ENCODE measurements at regions not wholly inside any gene's neighbourhood (a gene's known extent, or its start where the extent isn't known, plus 50 kb on each side); places are given as distances from the start of the nearest gene placed in this dataset.

- Histone ChIP-seq H3K9me3 (ENCODE audit: control insufficient read depth in 2 of 3, insufficient read depth in 1 of 3, low read length in 3 of 3) (no peaks in the 10 kb centered on the region), H3K36me3 (ENCODE audit: control insufficient read depth in 2 of 3, insufficient read depth in 3 of 3, low read length in 3 of 3) (no peaks in the 10 kb centered on the region), H3K4me1 (ENCODE audit: control insufficient read depth in 2 of 3, insufficient read depth in 2 of 3, low read depth in 1 of 3, low read length in 3 of 3) (no peaks in the 10 kb centered on the region), H3K27ac (ENCODE audit: low read depth in 2 of 2, low read length in 2 of 2) (no peak overlapping the region), H3K4me3 (ENCODE audit: low read length in 3 of 3) (no peak overlapping the region), H3K27me3 (ENCODE audit: control insufficient read depth, insufficient read depth, low read length) (no peaks in the 10 kb centered on the region), H3K9ac (ENCODE audit: low read length in 3 of 3) (no peak overlapping the region)
- intact Hi-C loops (cut with DNase I): no loop called here
- DNase-seq (no peak), FAIRE-seq (no peak)
- TF ChIP-seq, protein P1, sequence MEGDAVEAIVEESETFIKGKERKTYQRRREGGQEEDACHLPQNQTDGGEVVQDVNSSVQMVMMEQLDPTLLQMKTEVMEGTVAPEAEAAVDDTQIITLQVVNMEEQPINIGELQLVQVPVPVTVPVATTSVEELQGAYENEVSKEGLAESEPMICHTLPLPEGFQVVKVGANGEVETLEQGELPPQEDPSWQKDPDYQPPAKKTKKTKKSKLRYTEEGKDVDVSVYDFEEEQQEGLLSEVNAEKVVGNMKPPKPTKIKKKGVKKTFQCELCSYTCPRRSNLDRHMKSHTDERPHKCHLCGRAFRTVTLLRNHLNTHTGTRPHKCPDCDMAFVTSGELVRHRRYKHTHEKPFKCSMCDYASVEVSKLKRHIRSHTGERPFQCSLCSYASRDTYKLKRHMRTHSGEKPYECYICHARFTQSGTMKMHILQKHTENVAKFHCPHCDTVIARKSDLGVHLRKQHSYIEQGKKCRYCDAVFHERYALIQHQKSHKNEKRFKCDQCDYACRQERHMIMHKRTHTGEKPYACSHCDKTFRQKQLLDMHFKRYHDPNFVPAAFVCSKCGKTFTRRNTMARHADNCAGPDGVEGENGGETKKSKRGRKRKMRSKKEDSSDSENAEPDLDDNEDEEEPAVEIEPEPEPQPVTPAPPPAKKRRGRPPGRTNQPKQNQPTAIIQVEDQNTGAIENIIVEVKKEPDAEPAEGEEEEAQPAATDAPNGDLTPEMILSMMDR (IDR thresholded peaks at IDR 0.05; ENCODE audit: borderline replicate concordance, extremely low read depth, insufficient read depth): no peak
Observed at GRCh38 chr10:21326594-21327288, 198.7 kb downstream of the SKIDA1 start.

DNA sequence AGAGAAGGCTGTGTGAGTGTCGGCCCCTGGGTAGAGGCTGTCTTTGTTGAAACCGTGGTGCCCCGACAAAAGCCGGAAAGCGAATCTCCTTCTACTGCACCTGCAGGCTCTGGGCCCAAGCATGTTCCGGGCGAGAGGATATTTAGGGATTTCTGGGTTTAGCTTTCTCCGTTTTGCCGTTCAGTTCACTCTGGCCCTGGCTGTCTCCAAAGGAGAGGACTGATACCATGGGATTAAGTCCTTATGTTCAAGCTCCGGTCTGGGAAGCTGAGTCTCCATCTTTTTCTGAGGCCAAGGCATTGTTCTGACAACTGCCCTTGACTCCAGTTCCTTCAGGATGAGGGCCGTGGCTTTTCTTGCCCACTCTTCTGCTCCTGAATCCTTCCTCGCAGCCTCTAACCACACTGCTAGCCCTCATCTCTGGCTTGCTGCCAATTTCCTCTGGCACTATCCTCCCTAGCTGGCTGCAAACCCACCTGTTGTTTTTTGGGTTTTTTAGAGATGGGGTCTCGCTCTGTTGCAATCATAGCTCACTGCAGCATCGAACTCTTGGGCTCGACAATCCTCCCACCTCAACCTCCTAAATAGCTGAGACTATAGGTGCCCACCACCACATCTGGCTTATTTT lies 206.8 kb downstream of the SKIDA1 start:
- intact Hi-C loops (cut with DNase I): no loop called here
- Histone ChIP-seq H3K9ac (ENCODE audit: low read length in 3 of 3) (no peak overlapping the region), H3K9me3 (ENCODE audit: control insufficient read depth in 2 of 3, insufficient read depth in 1 of 3, low read length in 3 of 3) (no peaks in the 10 kb centered on the region), H3K27ac (ENCODE audit: low read depth in 2 of 2, low read length in 2 of 2) (no peak overlapping the region), H3K4me1 (ENCODE audit: control insufficient read depth in 2 of 3, insufficient read depth in 2 of 3, low read depth in 1 of 3, low read length in 3 of 3) (peaks cover 12 to 18% (median 15%) of the 10 kb centered on the region in 3 donors), H3K4me3 (ENCODE audit: low read length in 3 of 3) (no peak overlapping the region), H3K36me3 (ENCODE audit: control insufficient read depth in 2 of 3, insufficient read depth in 3 of 3, low read length in 3 of 3) (no peaks in the 10 kb centered on the region), H3K27me3 (ENCODE audit: control insufficient read depth, insufficient read depth, low read length) (no peaks in the 10 kb centered on the region)
- TF ChIP-seq, protein P1 (IDR thresholded peaks at IDR 0.05; ENCODE audit: borderline replicate concordance, extremely low read depth, insufficient read depth): no peak
- FAIRE-seq: no peak
- peak in 2 of 5 donors; percentile 33 to 55 for DNase-seq

DNA sequence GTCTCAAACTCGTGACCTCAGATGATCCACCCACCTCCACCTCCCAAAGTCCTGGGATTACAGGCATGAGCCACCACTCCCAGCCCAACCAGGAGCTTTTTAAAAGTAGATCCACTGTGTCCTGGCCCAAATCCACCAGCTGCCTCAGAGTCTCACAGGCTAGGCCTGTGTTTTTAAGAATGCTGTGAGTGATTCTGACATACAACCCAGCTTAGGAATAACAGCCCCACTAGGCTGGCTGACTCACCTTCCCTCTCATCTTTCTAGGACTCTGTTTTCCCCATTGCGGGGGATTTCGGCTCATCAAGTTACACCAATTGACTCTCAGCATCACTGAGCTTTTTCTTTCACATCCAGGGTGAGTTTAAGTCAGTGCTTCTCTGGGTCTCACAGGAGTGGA lies 207.6 kb downstream of the SKIDA1 start:
- TF ChIP-seq, protein P1 (IDR thresholded peaks at IDR 0.05; ENCODE audit: borderline replicate concordance, extremely low read depth, insufficient read depth): no peak
- H3K27me3 ChIP-seq (ENCODE audit: control insufficient read depth, insufficient read depth, low read length): no peaks in the 10 kb centered on the region
- no peak for FAIRE-seq

More for the DNA sequence above, 207.6 kb downstream of the SKIDA1 start:
- Histone ChIP-seq H3K9ac (ENCODE audit: low read length in 3 of 3) (no peak overlapping the region), H3K4me3 (ENCODE audit: low read length in 3 of 3) (no peak overlapping the region), H3K4me1 (ENCODE audit: control insufficient read depth in 2 of 3, insufficient read depth in 2 of 3, low read depth in 1 of 3, low read length in 3 of 3) (peaks cover 12 to 18% (median 15%) of the 10 kb centered on the region in 3 donors), H3K9me3 (ENCODE audit: control insufficient read depth in 2 of 3, insufficient read depth in 1 of 3, low read length in 3 of 3) (no peaks in the 10 kb centered on the region), H3K36me3 (ENCODE audit: control insufficient read depth in 2 of 3, insufficient read depth in 3 of 3, low read length in 3 of 3) (no peaks in the 10 kb centered on the region), H3K27ac (ENCODE audit: low read depth in 2 of 2, low read length in 2 of 2) (no peak overlapping the region)
- intact Hi-C loops (cut with DNase I): no loop called here
- peak in 3 of 5 donors; percentile 46 to 71 (median 69) for DNase-seq
